K562 (cell line): ENCODE measurements at regions not wholly inside any gene's neighbourhood (a gene's known extent, or its start where the extent isn't known, plus 50 kb on each side); places are given as distances from the start of the nearest gene placed in this dataset.

Experiments
- ATAC-seq: fragments of 200-7000 bp; cut with Tn5 transposase; 3 replicates; pipeline ENCODE4 v1.9.1; 2020; ENCODE audit warnings: moderate library complexity
- BruUV-seq: library from RNA; stranded (reverse); fragments of 400-500 nt; replicated peaks from 2 replicates; lab custom pipeline; 2021; lab: Mats Ljungman, UMichigan
- CTCF ChIA-PET: fragments of 300-600 bp; formaldehyde crosslinking; extraction: SDS; loops from one replicate; lab custom pipeline; 2021; ENCODE audit warnings: low intra/inter-chr PET ratio; lab: Yijun Ruan, JAX
- POLR2A ChIA-PET: fragments of 300-600, 350-650 bp; sonication (Branson Sonifier 250); formaldehyde crosslinking; extraction: SDS; loops from one replicate; lab custom pipeline; 2021; ENCODE audit warnings: antibody characterized with exemption, inconsistent platforms; lab: Yijun Ruan, JAX
- DNase-seq, 4 experiments: peaks; one replicate each; pipeline versions ENCODE4 v3.0.0 to v3.0.0-alpha.2; 2011 to 2018; ENCODE audit warnings: low spot score in 3 of 4, mixed read lengths in 3 of 4; ENCODE audit errors: extremely low read depth in 1 of 4
- FAIRE-seq: peaks from 2 replicates; lab custom pipeline; 2011; peaks lifted over from hg19 to GRCh38; lab: Jason Lieb, UNC
- H2AFZ ChIP-seq: 2 replicates; pipeline ENCODE4 v1.6.0; 2011; ENCODE audit warnings: low read depth, low read length, control low read depth, inconsistent platforms
- H3K27ac ChIP-seq: fragments of 200-600 bp; 3 replicates; pipeline ENCODE4 v1.8.0; 2011; ENCODE audit warnings: low read depth, mild to moderate bottlenecking, control low read depth, inconsistent platforms, low read length, moderate library complexity, mixed read lengths; ENCODE audit errors: extremely low read depth
- H3K27me3 ChIP-seq, 2 experiments: fragments of 300-600 bp in 1 of 2; 2 replicates in 1 of 2; 3 replicates in 1 of 2; pipeline versions ENCODE4 v1.6.0 to v1.8.0; 2011; ENCODE audit warnings: inconsistent platforms in 2 of 2, low read length in 2 of 2, mild to moderate bottlenecking in 1 of 2, mixed read lengths in 1 of 2, moderate library complexity in 1 of 2; ENCODE audit not compliant: control insufficient read depth in 2 of 2, insufficient read depth in 2 of 2
- H3K36me3 ChIP-seq: fragments of 300-600 bp; 3 replicates; pipeline ENCODE4 v1.8.0; 2011; ENCODE audit warnings: mild to moderate bottlenecking, low read length, inconsistent platforms; ENCODE audit not compliant: control insufficient read depth, insufficient read depth
- H3K4me1 ChIP-seq, 2 experiments: fragments of 200-600 bp in 1 of 2; replicated peaks in 1 of 2; 2 replicates in 1 of 2; 3 replicates in 1 of 2; pipeline versions ENCODE4 v1.5.1 to v1.8.0; 2011; ENCODE audit warnings: inconsistent platforms in 2 of 2, low read length in 2 of 2, mild to moderate bottlenecking in 1 of 2, mixed read lengths in 1 of 2, moderate library complexity in 1 of 2; ENCODE audit not compliant: control insufficient read depth in 2 of 2, insufficient read depth in 2 of 2
- H3K4me2 ChIP-seq: 2 replicates; pipeline ENCODE4 v1.6.1; 2011; ENCODE audit warnings: low read length, control low read depth, inconsistent platforms, mixed read lengths; ENCODE audit not compliant: insufficient read depth
- H3K4me3 ChIP-seq: fragments of 200-600 bp; sonication (generic), shearing (Covaris generic); 2 replicates; pipeline ENCODE4 v1.5.1; 2016; ENCODE audit warnings: control low read depth, inconsistent platforms
- H3K79me2 ChIP-seq: fragments of 200-600 bp; 3 replicates; pipeline ENCODE4 v1.8.0; 2011; ENCODE audit warnings: low read length, inconsistent platforms; ENCODE audit not compliant: control insufficient read depth, insufficient read depth
- H3K9ac ChIP-seq, 2 experiments: 2 replicates each; pipeline versions ENCODE4 v1.6.0 to v1.6.1; 2011; ENCODE audit warnings: low read depth in 2 of 2, low read length in 2 of 2, control low read depth in 1 of 2, inconsistent platforms in 1 of 2, mild to moderate bottlenecking in 1 of 2, mixed read lengths in 1 of 2; ENCODE audit not compliant: insufficient read depth in 1 of 2
- H3K9me1 ChIP-seq: one replicate; pipeline ENCODE4 v1.6.0; 2011; ENCODE audit warnings: inconsistent platforms, mild to moderate bottlenecking, low read length, moderate library complexity; ENCODE audit not compliant: control insufficient read depth, insufficient read depth
- H3K9me3 ChIP-seq: replicated peaks from 2 replicates; pipeline ENCODE4 v1.5.1; 2011; ENCODE audit warnings: low read depth, low read length, inconsistent platforms; ENCODE audit not compliant: control insufficient read depth, insufficient read depth
- H4K20me1 ChIP-seq: replicated peaks from 2 replicates; pipeline ENCODE4 v1.6.1; 2011; ENCODE audit warnings: low read length, inconsistent platforms, mixed read lengths; ENCODE audit not compliant: control insufficient read depth, insufficient read depth
- CTBP1 ChIP-seq: fragments of 450-650 bp; IDR thresholded peaks from 2 replicates; pipeline ENCODE4 v1.6.1; 2016; ENCODE audit warnings: borderline replicate concordance
- ELF2 ChIP-seq: fragments of 250-450 bp; sonication (Bioruptor Pico); IDR thresholded peaks from 2 replicates; pipeline ENCODE4 v1.5.0; 2021; ENCODE audit warnings: mild to moderate bottlenecking
- ID3 ChIP-seq, 2 experiments: fragments of 250-450 bp in 1 of 2; fragments of 450-650 bp in 1 of 2; sonication (Bioruptor Pico) in 1 of 2; IDR thresholded peaks; 2 replicates each; pipeline versions ENCODE4 v1.6.1 to v1.8.0; 2016 to 2021; ENCODE audit warnings: mild to moderate bottlenecking in 2 of 2, moderate library complexity in 2 of 2, missing compliant biosample characterization in 1 of 2, missing genetic modification characterization in 1 of 2
- MAX ChIP-seq: sonication (generic); formaldehyde crosslinking; IDR thresholded peaks from 2 replicates; pipeline ENCODE4 v1.9.0; 2022; ENCODE audit warnings: mild to moderate bottlenecking, missing genetic modification reagents
- MED1 ChIP-seq: sonication (generic); formaldehyde crosslinking; IDR thresholded peaks from 2 replicates; pipeline ENCODE4 v1.8.1; 2023; ENCODE audit warnings: missing genetic modification reagents, borderline replicate concordance
- MEIS2 ChIP-seq: fragments of 450-650 bp; IDR thresholded peaks from 2 replicates; pipeline ENCODE4 v1.6.1; 2014; ENCODE audit warnings: mild to moderate bottlenecking; ENCODE audit not compliant: partially characterized antibody
- MNT ChIP-seq, 2 experiments: fragments of 450-650 bp; conservative IDR thresholded peaks; 2 replicates each; pipeline ENCODE4 v1.6.1; 2017; ENCODE audit warnings: mild to moderate bottlenecking in 2 of 2, moderate library complexity in 2 of 2
- NR3C1 ChIP-seq: sonication (generic); formaldehyde crosslinking; IDR thresholded peaks from 2 replicates; pipeline ENCODE4 v1.8.1; 2022; ENCODE audit warnings: missing genetic modification reagents
- POLR2AphosphoS5 ChIP-seq: IDR thresholded peaks from 2 replicates; pipeline ENCODE4 v1.6.1; 2011; ENCODE audit warnings: mild to moderate bottlenecking, low read depth, low read length, moderate library complexity; ENCODE audit not compliant: control insufficient read depth, insufficient read depth
- POLR2H ChIP-seq: IDR thresholded peaks from 2 replicates; pipeline ENCODE4 v1.6.1; 2016; ENCODE audit warnings: missing genetic modification characterization, low read depth, mild to moderate bottlenecking, control low read depth, missing compliant biosample characterization, moderate library complexity
- SNRNP70 ChIP-seq: fragments of 200-400 bp; formaldehyde crosslinking; optimal IDR thresholded peaks from 2 replicates; pipeline ENCODE3; 2017; ENCODE audit warnings: low read depth, low read length
- TRIM24 ChIP-seq, 2 experiments: fragments of 450-650 bp; IDR thresholded peaks; 2 replicates each; pipeline ENCODE4 v1.6.1; 2016
- USF1 ChIP-seq: sonication (generic); formaldehyde crosslinking; IDR thresholded peaks from 2 replicates; pipeline ENCODE4 v1.9.0; 2022; ENCODE audit warnings: mild to moderate bottlenecking, missing genetic modification reagents
- ZKSCAN1 ChIP-seq: fragments of 150-350 bp; IDR thresholded peaks from 2 replicates; pipeline ENCODE4 v1.6.1; 2016; ENCODE audit warnings: low read depth, low read length
- ZNF79 ChIP-seq: fragments of 250-450 bp; sonication (Bioruptor Pico); IDR thresholded peaks from 2 replicates; pipeline ENCODE4 v1.4.0; 2020; ENCODE audit warnings: low read depth, mild to moderate bottlenecking, moderate library complexity
- WGBS: fragments of 100-300 bp; shearing (Covaris generic); methylation state at CpG from one replicate; pipeline ENCODE4 v1.1.6; 2016; ENCODE audit warnings: low coverage, mixed read lengths; ENCODE audit not compliant: insufficient coverage; ENCODE audit errors: missing lambda C conversion rate; 5-methylcytosine and 5-hydroxymethylcytosine counted together
- in situ Hi-C: fragments of 300-500 bp; cut with MboI; formaldehyde crosslinking; loops from 4 replicates; pipeline ENCODE4 v1.15.0; 2018; ENCODE audit warnings: inconsistent platforms, mixed read lengths
- intact Hi-C: fragments of 100-400 bp; cut with micrococcal nuclease; formaldehyde crosslinking; loops from 2 replicates; pipeline ENCODE4 v1.14.2; 2022
- TF ChIP-seq, protein P1 (sequence below): sonication (generic); formaldehyde crosslinking; IDR thresholded peaks from 2 replicates; pipeline ENCODE4 v1.8.1; 2023; ENCODE audit warnings: mild to moderate bottlenecking, missing genetic modification reagents
- TF ChIP-seq, protein P2 (sequence below): fragments of 250-450 bp; sonication (Bioruptor Pico); IDR thresholded peaks from 2 replicates; pipeline ENCODE4 v1.5.1; 2021; ENCODE audit warnings: mild to moderate bottlenecking

- FAIRE-seq (no peak), ATAC-seq (no peak), DNase-seq (no peak)
- H3K4me3 ChIP-seq = no peak overlapping the region
- CTCF ChIA-PET = no interaction called here
- H3K9me1 ChIP-seq = no peaks in the 10 kb centered on the region
- in situ Hi-C loops (no loop called here), intact Hi-C loops (no loop called here)
- 0 out of 2 replicates have a peak, but pooled peaks cover 2% of the 10 kb centered on the region for H3K9me3 ChIP-seq
- BruUV-seq = no TSS peak
- H3K27ac ChIP-seq = no peak overlapping the region
- no peak overlapping the region for H3K9ac ChIP-seq
- no peaks in the 10 kb centered on the region for H4K20me1 ChIP-seq
- H3K4me1 ChIP-seq = no peaks in the 10 kb centered on the region
- POLR2A ChIA-PET = no interaction called here
- H3K27me3 ChIP-seq = no peaks in the 10 kb centered on the region
- H3K79me2 ChIP-seq = no peaks in the 10 kb centered on the region
- no peak overlapping the region for H2AFZ ChIP-seq
- WGBS = 0% methylated on average over 2 of the region's 2 CpGs
- H3K36me3 ChIP-seq = no peaks in the 10 kb centered on the region
- H3K4me2 ChIP-seq = no peak overlapping the region
- TF ChIP-seq POLR2AphosphoS5 (no peak), MNT (conservative IDR thresholded peaks at IDR 0.05) (no peak), ELF2 (CRISPR knock-in tag) (no peak), MED1 (CRISPR knock-in tag) (no peak), ZNF79 (no peak), USF1 (CRISPR knock-in tag) (no peak), NR3C1 (CRISPR knock-in tag) (no peak), ZKSCAN1 (no peak), CTBP1 (no peak), SNRNP70 (no peak), MEIS2 (no peak), MAX (CRISPR knock-in tag) (no peak), ID3 (CRISPR knock-in tag; IDR thresholded peaks at IDR 0.05) (no peak), ID3 (tag; IDR thresholded peaks at IDR 0.05) (no peak), POLR2H (tag) (no peak), TRIM24 (IDR thresholded peaks at IDR 0.05) (no peak)
- TF ChIP-seq, protein P1, sequence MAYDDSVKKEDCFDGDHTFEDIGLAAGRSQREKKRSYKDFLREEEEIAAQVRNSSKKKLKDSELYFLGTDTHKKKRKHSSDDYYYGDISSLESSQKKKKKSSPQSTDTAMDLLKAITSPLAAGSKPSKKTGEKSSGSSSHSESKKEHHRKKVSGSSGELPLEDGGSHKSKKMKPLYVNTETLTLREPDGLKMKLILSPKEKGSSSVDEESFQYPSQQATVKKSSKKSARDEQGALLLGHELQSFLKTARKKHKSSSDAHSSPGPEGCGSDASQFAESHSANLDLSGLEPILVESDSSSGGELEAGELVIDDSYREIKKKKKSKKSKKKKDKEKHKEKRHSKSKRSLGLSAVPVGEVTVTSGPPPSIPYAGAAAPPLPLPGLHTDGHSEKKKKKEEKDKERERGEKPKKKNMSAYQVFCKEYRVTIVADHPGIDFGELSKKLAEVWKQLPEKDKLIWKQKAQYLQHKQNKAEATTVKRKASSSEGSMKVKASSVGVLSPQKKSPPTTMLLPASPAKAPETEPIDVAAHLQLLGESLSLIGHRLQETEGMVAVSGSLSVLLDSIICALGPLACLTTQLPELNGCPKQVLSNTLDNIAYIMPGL = no peak
- TF ChIP-seq, protein P2, sequence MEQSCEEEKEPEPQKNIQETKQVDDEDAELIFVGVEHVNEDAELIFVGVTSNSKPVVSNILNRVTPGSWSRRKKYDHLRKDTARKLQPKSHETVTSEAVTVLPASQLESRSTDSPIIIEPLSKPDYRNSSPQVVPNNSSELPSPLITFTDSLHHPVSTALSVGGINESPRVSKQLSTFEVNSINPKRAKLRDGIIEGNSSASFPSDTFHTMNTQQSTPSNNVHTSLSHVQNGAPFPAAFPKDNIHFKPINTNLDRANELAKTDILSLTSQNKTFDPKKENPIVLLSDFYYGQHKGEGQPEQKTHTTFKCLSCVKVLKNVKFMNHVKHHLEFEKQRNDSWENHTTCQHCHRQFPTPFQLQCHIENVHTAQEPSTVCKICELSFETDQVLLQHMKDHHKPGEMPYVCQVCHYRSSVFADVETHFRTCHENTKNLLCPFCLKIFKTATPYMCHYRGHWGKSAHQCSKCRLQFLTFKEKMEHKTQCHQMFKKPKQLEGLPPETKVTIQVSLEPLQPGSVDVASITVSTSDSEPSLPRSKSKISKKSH (CRISPR knock-in tag) = no peak
These were observed 416.3 kb upstream of the PIK3C3 start for GRCh38 chr18:41538751-41539150.
